ENCODE measurements at regions not wholly inside any gene's neighbourhood (a gene's known extent, or its start where the extent isn't known, plus 50 kb on each side); places are given as distances from the start of the nearest gene placed in this dataset.

DNA sequence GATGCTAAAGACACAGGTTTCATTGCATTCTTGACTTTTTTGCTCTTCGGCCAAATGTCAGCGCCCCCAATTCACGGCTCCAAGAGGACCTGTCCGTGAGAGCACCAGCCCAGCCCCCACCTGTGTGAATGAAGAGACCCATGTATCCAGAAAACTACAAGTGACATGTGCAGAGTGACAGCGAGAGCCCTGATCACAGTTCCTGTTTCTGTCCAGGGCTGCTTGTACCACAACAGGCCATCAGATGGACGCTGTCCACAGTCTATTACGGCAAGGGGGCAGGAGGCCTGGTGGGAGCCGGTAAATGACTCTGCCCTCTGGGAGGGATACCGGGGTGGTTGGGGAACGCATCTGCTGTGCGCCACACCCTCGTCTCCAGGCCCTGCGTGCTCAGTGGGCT is 520.9 kb upstream of the ID2 start:
- no peak for DNase-seq (ENCODE audit: low spot score)

DNA sequence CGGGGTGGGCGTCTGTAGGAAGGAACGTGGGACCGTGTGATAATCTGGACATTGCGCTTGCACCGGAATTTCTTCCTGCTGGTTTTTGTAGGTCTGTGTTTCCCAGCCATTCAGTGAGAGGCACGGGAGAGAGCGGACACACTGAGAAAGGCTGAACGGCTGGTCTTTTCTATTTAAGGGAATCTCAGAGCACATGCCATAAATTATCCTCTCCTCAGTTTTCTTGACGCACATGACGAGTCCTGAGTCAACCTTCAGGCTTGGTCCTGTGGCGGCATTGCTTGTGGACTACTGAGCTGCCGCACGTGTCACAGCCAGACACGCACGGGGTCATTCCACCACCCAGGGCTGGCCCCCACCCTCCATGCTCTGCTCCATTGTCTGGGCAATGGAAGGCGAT is 519.3 kb upstream of the ID2 start:
- no peak for DNase-seq (ENCODE audit: low spot score)

DNA sequence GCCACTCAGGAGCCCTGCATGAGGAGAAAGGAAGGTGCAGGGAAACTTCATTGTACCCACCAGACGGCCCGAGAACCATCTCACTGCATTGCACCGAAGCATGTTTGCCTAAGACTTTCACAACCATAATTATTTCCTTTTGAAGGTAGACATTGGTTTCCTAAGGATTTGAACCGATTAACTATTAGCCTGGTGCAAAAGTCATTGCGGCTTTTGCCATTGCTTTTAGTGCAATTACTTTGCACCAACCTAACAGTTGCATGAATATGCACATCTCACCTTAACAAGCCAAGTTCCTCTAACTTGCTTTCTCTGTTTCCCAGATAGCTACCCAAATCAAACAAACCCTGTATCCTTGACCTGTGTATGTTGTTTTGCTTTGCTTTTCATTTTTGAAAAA is 516.3 kb upstream of the ID2 start:
- no peak for DNase-seq (ENCODE audit: low spot score)

DNA sequence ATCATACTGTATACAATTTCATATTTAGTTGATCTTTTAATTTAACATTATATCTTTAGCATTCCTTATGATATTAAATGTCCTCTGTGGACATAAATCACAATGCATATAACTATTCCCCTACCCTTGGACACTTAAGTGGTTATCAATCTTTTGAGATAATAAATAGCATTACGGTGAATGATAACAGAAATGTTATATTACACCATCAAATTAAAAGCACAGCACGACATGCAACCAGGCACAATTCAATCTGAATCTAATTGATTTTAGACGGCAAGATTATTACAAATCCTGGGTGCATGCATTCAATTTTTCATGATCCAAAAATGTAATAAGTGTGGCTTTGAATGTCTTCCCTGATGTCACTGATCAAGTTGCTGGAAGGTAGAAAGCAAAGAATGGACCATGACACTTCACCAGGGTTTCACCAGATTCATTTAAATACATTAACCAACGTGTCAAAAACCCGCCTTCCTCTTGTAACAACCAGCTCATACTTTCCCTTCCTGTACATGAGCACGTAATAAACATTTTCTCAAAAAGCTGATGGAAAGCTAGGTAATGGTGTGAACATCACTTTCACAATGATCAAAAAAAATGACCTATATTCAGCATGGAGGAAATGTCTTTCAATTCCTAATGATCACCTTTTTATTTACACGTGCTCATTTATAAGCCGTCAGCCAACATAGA is 513.7 kb upstream of the ID2 start:
- no peak for DNase-seq (ENCODE audit: low spot score)

DNA sequence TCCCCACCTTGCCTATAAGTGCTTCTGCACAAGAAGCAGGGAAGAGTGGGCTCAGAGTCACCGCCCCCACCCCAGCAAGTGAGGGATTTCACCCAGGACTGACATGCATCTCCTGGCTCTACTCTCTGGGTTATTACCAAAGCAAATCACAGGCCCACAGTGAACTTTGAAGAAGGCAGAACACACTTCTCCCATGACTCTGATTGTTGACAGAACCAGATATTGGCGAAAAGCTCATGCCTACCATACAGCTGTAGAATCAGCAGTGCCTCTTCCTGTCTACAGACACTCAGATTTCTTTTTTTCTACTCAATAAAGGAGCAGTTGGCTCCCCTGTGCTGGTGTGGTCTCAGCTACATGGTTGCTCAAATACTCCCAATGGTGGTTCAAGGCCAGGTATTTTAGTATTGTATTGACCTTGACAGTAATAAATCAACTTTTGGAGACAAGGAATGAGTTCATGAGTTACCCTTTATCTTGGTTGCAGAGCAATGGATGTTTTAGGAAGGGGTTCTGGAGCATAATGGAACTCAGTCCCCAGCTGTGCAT is 512.9 kb upstream of the ID2 start:
- DNase-seq (ENCODE audit: low spot score): no peak

DNA sequence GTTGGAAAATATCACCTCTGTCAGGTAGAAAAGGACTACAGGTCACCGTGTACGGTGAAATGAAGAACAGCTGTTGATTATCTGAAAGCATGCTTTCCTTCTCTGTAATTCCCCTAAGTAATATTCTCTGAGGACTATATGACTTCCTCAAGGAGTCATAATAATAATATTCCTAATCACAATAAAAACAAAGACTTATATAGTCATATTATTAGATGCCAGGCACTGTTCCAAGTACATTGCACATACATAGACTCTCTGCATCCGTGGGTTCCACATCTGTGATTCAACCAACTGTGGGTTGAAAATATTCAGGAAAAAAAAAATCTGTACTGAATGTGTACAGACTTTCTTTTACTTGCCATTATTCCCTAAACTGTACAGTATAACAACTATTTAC is 512.4 kb upstream of the ID2 start:
- peak; percentile 42 for DNase-seq (ENCODE audit: low spot score)

DNA sequence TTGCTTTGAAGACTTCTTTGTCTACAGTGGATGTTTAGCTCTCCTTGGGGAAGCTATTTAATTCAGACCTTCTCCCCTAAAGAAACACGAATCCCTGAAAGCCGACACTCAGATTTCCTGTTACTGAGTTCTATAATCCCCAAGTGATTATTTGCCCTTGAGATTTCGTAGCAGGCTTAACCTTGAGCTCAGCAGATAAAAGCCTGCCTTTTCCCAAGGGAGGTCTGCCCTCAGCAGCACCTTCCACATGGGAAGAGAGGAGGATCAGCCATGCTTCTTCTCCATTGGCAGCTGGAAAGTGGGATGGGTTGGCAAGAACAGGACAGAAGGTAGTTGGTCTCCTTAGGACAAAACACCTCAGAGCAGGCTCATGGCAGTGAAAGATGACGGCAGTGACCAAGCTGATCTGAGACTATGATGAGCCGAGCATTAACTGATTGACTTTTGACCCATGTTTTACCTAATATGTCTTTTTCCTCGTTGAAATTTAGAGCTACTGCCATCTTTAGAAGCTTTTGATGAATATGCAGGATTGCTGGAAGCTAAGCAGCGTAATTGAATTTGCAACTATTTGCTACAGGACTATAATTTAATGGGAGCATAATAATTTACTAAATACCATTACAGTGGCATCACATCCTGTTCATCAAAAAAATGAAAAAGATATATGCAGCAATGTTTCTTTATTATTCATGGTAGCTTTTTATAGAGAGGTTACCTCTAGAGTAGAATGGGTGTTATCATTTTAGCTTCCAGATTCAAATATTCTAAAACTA is 511.1 kb upstream of the ID2 start:
- DNase-seq (ENCODE audit: low spot score): no peak

DNA sequence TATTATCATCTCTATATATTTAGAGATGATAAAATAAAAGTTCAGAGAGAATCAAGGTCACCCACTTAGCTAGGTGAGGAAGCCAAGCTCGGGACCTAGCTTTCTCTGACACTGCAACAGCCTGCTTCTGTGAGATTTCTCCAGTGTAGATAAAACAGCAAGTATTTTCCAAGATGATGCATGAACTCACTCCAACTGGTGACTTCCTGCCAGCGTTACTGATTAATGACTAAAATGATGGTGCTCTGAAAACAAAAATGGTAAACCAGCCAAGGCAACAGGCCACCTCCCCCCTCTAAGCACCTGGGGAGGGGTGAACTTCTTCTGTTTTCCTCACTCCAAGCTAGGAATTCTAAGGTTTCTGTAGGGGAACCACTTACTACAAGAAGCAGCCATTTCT is 510.2 kb upstream of the ID2 start:
- DNase-seq (ENCODE audit: low spot score): peak; percentile 78

DNA sequence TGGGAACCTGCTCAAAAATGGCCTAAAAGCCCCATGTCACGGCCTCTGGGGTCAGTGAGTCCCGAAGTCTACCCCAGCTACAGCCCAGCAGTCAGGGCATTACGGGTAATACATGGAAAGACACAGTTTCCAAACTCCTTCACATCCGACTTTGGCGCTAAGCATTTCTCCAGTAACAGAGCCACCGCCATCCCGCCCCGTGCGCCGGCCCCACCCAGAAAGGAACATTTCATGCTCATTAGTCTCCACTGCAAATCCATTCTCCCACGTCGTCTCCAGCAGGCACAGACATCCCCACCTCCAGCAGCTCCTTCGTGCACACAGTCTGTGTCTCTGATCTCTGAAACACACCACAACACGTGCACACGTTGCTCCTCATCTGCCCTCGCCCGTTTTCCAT is 509.2 kb upstream of the ID2 start:
- DNase-seq (ENCODE audit: low spot score): no peak

DNA sequence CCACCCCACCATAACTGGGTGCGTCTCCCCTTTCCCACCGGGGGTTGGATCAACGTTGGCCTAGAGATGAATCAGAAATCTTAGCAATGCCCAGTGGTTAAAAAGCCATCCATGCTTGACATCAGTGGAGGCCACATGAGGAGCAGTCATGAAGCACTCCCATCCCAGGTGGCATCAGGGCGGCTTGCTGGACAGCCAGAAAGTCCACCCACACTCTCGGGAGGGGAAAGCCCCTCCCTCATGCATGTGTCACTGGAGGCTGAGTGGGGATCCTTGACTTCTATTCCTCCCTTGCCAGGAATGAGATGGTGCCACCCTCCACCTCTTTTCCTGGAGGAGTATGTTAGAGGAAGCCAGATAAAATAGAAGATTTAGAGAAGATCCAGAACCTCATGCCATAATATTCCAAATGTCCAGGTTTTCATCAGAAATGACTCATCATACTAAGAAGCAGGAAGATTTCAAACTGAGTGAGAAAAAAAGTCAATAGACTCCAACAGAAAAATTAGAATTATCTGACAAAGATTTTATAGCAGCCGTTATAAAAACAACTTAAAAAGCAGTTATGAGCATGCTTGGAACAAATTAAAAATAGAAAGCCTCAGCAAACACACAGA is 507.1 kb upstream of the ID2 start:
- peak; percentile 93 for DNase-seq (ENCODE audit: low spot score)

DNA sequence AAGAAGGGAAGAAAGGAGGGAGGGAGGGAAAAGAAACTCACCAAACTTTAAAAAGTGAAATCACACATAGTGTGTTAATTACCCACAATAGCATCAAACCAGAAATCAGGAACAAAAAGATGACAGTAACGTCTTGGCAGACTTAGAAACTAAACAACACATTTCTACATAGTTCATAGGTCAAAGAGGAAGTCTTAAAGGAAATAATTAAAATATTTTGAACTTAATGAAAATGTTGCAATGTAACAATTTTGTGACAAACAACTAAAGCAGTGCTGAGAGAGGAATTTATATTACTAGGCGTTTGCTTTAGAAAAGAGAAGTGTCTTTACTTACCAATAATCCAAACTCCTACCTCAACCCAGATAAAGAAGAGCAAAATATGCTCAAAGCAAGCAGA is 505.0 kb upstream of the ID2 start:
- no peak for DNase-seq (ENCODE audit: low spot score)

DNA sequence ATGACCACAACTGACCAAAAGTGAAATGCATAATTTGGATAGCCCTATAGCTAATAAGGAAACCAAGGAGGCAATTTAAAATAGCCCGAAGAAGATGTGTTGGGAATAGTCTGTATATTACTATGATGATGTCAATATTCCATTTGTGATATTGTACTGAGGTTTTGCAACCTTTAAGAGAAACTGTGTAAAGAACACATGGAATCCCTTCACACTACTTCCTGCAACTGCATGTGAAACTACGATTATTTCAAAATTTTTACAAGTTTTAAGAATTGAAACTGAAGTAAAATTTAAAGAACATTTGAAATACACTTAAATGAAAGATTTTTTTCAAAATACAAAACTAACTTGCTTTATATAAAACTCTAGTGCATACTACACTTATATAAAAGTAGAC is 504.3 kb upstream of the ID2 start:
- no peak for DNase-seq (ENCODE audit: low spot score)

DNA sequence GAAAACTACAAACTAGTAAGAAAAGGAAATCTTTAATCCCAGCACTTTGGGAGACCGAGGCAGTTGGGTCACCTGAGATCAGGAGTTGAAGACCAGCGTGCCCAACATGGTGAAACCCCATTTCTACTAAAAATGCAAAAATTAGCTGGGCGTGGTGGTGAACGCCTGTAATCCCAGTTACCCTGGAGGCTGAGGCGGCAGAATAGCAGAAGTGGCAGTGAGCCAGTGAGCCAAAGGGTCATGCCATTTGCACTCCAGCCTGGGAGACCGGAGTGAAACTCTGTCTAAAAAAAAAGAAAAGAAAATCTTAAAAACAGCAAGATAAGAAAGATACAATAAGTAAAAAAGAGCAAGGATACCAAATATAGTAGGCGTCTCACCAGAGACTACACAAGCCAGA is 502.9 kb upstream of the ID2 start:
- DNase-seq (ENCODE audit: low spot score): no peak

DNA sequence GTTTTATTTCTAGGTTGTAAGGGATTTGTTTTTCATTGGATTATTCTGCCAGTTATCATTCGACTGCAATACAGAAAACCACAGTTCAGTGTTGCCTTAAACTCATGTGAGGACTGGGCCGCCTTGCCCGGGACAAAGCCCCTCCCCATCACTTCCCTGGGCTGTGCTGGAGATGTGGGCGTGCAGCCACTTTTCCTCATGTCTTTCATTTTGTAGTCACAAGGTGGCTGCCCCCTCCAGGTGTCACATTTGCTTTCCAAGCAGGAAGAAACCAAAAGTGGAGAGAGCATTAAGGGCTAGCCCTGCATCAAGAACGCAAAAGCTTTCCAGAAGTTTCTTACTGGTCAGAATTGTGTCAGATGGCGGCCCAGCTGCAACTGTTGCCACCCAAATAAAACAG is 492.5 kb upstream of the ID2 start:
- no peak for DNase-seq (ENCODE audit: low spot score)

DNA sequence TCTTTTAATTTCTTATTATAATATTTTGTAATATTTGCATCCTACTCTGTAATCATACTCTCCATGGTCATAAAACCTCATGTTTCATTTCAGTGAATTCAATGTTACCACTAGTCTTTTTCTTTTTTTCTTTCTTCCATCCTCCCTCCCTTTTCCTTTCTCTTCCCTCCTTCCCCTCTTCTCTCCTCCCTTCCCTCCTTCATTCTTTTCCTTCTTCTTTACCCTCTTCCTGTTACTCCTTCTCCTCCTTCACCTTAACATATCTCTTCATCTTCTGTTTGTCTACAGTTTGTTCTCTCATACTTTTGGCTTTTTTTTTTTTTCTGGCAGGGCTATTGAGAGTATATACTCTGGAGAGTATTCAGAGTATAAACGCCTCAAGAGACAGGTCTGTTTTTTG is 491.6 kb upstream of the ID2 start:
- DNase-seq (ENCODE audit: low spot score): no peak

DNA sequence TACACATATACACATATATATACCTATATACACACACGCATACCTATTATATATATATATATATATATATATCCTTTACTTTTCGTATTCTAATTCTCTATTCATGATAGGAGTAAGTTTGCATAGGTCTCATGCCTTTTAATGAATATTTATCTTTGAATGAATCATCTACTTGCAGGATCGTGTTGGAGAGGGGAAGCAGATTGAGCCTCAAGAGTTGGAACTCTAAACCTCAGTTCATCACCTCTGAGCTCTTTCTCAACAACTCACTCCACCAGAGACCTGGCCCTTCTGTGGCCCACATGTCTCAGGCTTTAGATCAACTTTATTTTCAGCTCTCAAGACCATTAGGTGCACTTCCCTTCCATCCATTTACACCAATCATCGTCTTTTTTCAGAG is 490.4 kb upstream of the ID2 start:
- no peak for DNase-seq (ENCODE audit: low spot score)

DNA sequence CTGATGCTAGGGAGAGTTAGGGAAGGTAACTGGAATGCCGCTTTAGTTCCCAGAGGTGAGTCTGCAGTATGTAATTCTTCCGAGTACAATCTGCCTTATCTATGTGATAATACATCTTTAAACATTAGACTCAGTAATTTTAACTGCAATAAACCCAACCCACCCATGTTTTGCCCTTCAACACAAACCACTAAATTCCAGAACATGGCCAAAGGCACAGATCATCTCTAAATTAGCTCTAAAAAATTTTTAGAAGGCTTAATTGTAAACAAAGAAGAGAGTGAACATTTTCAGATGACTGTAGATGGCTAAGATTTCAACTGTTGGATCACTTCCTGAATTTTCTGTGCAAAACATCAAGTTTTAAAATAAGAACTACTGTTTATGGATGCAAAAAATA is 488.7 kb upstream of the ID2 start:
- no peak for DNase-seq (ENCODE audit: low spot score)

DNA sequence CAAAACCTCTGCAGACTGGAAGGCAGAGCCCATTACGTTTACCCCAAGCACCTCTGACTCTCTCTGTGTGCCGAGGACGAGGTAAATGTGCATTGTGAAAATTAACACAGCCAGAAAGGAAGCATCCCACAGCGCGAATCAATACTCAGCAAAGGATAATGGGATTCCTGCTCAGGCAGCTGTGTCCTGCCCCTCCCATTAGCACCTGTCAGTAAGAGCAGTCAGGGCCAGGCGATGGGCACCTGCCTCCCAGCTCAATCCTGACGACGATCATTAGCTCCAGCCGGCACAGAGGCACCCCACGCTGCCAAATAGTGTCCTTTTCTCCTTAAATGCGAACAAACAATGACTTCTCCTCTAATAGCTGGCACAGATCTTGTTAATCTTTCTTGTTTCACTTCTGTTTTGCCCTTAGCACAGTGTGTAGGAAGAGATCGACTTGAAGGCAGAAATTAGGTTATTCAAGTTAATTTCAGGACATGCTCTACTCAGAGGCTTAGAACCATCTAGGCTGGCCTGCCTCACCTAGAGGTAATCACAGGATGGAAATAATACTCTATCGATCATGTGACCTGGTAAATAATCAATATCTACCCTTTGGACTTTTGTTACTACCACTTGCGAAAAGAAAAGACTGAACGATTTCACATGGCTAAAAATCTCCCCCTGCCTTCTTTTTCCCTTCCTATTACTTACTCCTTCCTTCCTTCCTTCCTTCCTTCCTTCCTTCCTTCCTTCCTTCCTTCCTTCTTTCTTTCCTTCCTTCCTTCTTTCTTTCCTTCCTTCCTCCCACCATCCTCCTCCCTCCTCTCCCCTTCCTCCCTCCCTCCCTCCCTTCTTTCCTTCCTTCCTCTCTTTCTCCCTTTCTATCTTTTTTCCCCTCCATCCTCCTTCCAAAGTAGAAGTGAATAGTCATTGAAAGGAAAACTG is 487.9 kb upstream of the ID2 start:
- DNase-seq (ENCODE audit: low spot score): no peak

DNA sequence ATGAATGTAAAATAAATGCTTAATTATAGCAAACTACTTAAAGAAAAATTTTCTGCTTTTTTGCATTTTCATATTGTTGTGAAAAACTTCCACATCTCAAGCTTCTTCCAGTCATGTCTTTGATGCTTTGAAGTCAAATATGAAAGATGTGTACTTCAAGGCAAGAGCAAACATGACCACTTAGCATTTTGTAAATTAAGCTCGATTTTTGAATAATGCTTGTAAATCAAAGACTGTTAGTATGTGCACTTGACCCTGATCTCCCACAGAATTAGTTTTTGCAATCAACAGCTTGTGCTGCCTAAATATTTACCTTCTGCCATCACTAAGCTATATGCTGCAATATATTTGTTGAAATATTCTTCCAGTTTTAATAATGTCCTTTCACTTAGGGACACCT is 486.1 kb upstream of the ID2 start:
- no peak for DNase-seq (ENCODE audit: low spot score)

DNA sequence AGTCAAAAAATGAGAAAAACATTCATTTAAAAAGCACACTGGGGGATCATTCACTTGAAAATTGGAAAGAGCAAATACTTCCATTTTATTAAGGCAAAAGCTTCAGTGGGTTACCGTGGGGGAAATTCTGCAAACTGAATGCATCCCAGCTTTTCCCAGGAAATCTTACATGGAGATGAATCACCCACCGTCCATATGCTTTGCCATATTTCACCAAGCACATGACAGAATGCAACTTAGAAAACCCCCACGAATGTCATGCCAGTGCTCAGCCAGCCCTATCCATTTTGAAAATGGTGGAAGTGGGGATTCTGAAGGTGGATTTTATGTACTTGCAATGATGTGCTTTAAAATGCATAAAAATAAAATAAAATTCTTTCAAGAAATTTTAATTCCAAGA is 485.5 kb upstream of the ID2 start:
- no peak for DNase-seq (ENCODE audit: low spot score)

DNA sequence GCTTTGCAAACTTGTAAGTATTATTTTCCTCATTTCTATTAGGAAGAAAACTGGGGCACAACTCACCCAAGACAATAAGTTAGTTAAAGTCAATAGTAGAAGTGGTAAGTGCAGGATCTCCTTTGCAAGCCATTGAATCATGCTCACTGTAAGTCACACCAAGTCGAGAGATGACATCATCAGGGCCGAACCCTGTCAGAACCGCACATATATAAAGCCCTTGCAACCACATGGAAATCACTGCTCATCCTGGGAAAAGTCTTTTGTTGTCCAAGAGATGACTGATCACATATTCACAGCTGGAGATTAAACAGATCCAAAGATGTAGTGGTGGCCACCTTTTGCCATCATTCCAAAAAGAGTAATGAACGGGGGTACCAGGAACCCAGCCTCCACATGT is 484.8 kb upstream of the ID2 start:
- no peak for DNase-seq (ENCODE audit: low spot score)

DNA sequence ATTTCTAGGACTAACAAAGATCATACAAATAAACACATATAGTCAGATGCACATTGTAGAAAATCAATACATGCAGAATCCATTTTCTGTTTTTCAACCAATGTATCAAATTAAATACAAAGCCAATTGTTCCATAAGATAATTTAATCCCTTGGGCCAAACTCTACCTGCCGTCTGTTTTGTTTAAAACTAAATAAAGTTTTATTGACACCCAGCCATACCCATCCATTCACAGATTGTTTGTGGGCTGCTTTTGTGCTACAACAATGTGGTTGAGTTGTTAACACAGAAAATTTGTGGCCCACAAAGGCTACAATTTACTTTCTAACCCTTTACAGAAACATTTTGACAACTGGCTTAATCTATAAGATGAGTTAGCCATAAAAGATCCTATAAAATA is 484.0 kb upstream of the ID2 start:
- no peak for DNase-seq (ENCODE audit: low spot score)
